Calu3 (cell line): ENCODE measurements at regions not wholly inside any gene's neighbourhood (a gene's known extent, or its start where the extent isn't known, plus 50 kb on each side); places are given as distances from the start of the nearest gene placed in this dataset.

Experiments used
- BruUV-seq: library from RNA; stranded (reverse); fragments of 400-500 nt; replicated peaks from 2 replicates; lab custom pipeline; 2021; lab: Mats Ljungman, UMichigan
- CTCF ChIA-PET: fragments of 300-600 bp; sonication (Branson Sonifier 250); formaldehyde crosslinking; loops from one replicate; lab custom pipeline; 2022; ENCODE audit warnings: antibody characterized with exemption; lab: Charles Lee
- DNase-seq: peaks from one replicate; pipeline ENCODE4 v3.0.0; 2022
- H3K27ac Mint-ChIP-seq: one replicate; pipeline ENCODE4 v1.8.0; 2022; ENCODE audit warnings: mixed read lengths; ENCODE audit not compliant: unreplicated experiment
- H3K27me3 Mint-ChIP-seq: one replicate; pipeline ENCODE4 v1.8.0; 2022; ENCODE audit warnings: mixed read lengths; ENCODE audit not compliant: unreplicated experiment
- H3K36me3 Mint-ChIP-seq: one replicate; pipeline ENCODE4 v1.8.0; 2022; ENCODE audit warnings: mild to moderate bottlenecking, moderate library complexity, mixed read lengths; ENCODE audit not compliant: insufficient read depth, unreplicated experiment
- H3K4me1 Mint-ChIP-seq: one replicate; pipeline ENCODE4 v1.8.0; 2022; ENCODE audit warnings: mild to moderate bottlenecking, low read depth, mixed read lengths; ENCODE audit not compliant: unreplicated experiment
- H3K4me3 Mint-ChIP-seq: one replicate; pipeline ENCODE4 v1.8.0; 2022; ENCODE audit warnings: mild to moderate bottlenecking, low read depth, moderate library complexity, mixed read lengths; ENCODE audit not compliant: unreplicated experiment
- H3K9me3 Mint-ChIP-seq: one replicate; pipeline ENCODE4 v1.8.0; 2022; ENCODE audit warnings: low read depth, mixed read lengths; ENCODE audit not compliant: unreplicated experiment
- CTCF ChIP-seq: fragments of 200-600 bp; IDR thresholded peaks from one replicate; pipeline ENCODE4 v1.8.0; 2022; ENCODE audit warnings: antibody characterized with exemption; ENCODE audit not compliant: unreplicated experiment
- intact Hi-C: fragments of 100-400 bp; cut with micrococcal nuclease; formaldehyde crosslinking; loops from one replicate; pipeline ENCODE4 v1.10.0; 2022; ENCODE audit not compliant: unreplicated experiment

GRCh38 chr18:29496152-29496680 lies 1319.3 kb upstream of the CDH2 start:
- CTCF ChIA-PET = no interaction called here
- no peaks in the 10 kb centered on the region for H3K4me1 Mint-ChIP-seq
- H3K36me3 Mint-ChIP-seq = no peaks in the 10 kb centered on the region
- H3K27ac Mint-ChIP-seq = no peak overlapping the region
- TF ChIP-seq CTCF = no peak
- BruUV-seq = no TSS peak
- H3K9me3 Mint-ChIP-seq = peaks cover 5% of the 10 kb centered on the region
- intact Hi-C loops = loop anchor here (10.0 kb wide), 1 partner anchor 271 kb away; no protein-coding TSS in a partner anchor
- no peak for DNase-seq
- H3K27me3 Mint-ChIP-seq = no peaks in the 10 kb centered on the region
- no peak overlapping the region for H3K4me3 Mint-ChIP-seq

GRCh38 chr18:29494371-29494770 lies 1317.4 kb upstream of the CDH2 start:
- Mint-ChIP-seq H3K4me3 (no peak overlapping the region), H3K9me3 (peaks cover 5% of the 10 kb centered on the region), H3K27ac (no peak overlapping the region), H3K4me1 (no peaks in the 10 kb centered on the region), H3K27me3 (no peaks in the 10 kb centered on the region), H3K36me3 (no peaks in the 10 kb centered on the region)
- DNase-seq = no peak
- no TSS peak for BruUV-seq
- CTCF ChIA-PET = no interaction called here
- intact Hi-C loops = loop anchor here (10.0 kb wide), 1 partner anchor 270 kb away; no protein-coding TSS in a partner anchor
- TF ChIP-seq CTCF = no peak

- no peak overlapping the region for H3K4me3 Mint-ChIP-seq
- no peaks in the 10 kb centered on the region for H3K36me3 Mint-ChIP-seq
- peaks cover 3% of the 10 kb centered on the region for H3K9me3 Mint-ChIP-seq
- intact Hi-C loops = loop anchor here (10.0 kb wide), 1 partner anchor 267 kb away; no protein-coding TSS in a partner anchor
- no peak for DNase-seq
- no peaks in the 10 kb centered on the region for H3K27me3 Mint-ChIP-seq
- BruUV-seq = no TSS peak
- no peak for TF ChIP-seq CTCF
- no peak overlapping the region for H3K27ac Mint-ChIP-seq
- no peaks in the 10 kb centered on the region for H3K4me1 Mint-ChIP-seq
- CTCF ChIA-PET = no interaction called here
Measured at GRCh38 chr18:29491907-29492306, 1315.0 kb upstream of the CDH2 start.

- CTCF ChIA-PET = no interaction called here
- DNase-seq = no peak
- Mint-ChIP-seq H3K36me3 (no peaks in the 10 kb centered on the region), H3K9me3 (peaks cover 3% of the 10 kb centered on the region), H3K4me3 (no peak overlapping the region), H3K27me3 (no peaks in the 10 kb centered on the region), H3K27ac (no peak overlapping the region), H3K4me1 (no peaks in the 10 kb centered on the region)
- TF ChIP-seq CTCF = no peak
- intact Hi-C loops = no loop called here
- no TSS peak for BruUV-seq
Measured at GRCh38 chr18:29488617-29489016, 1311.7 kb upstream of the CDH2 start.
